ENCODE measurements at regions not wholly inside any gene's neighbourhood (a gene's known extent, or its start where the extent isn't known, plus 50 kb on each side); places are given as distances from the start of the nearest gene placed in this dataset.

DNA sequence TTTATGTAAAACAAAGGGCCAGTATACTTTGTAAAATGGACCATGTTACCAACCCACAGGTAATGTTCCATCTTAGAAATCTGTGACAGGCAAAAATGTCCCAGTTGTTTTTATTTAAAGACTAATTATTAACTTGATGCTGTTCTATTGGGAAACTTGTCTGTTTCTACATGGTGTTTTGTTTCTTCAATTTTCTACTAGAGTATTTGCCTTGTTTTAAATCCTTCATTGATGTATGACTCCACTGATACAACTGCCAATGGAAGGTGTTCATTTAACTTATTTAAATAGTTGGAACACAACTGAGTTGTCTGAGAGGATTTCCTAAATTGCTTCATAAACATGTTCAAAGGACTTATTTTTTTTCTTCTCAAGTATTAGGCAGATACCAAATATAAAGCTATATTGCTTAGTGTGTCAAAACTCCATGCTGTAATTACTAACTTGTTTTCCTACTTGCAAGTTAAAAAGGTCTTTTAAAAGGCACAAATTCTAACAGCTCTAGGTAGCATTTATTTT lies 152.0 kb upstream of the XPO1 start:
- no peak for ATAC-seq
- TF ChIP-seq ZNF70 (CRISPR knock-in tag; IDR thresholded peaks at IDR 0.05) (no peak), TOX (CRISPR knock-in tag; IDR thresholded peaks at IDR 0.05; ENCODE audit: borderline replicate concordance) (no peak), ISL1 (CRISPR knock-in tag; IDR thresholded peaks at IDR 0.05) (no peak), OSR1 (CRISPR knock-in tag; IDR thresholded peaks at IDR 0.05) (no peak), ZNF565 (CRISPR knock-in tag; conservative IDR thresholded peaks at IDR 0.05; ENCODE audit: low read depth) (no peak), ZFP30 (CRISPR knock-in tag; IDR thresholded peaks at IDR 0.05) (no peak), SNAI2 (CRISPR knock-in tag; IDR thresholded peaks at IDR 0.05) (no peak), GLIS3 (CRISPR knock-in tag; IDR thresholded peaks at IDR 0.05) (no peak), ZFP3 (CRISPR knock-in tag; IDR thresholded peaks at IDR 0.05) (no peak), CSDC2 (CRISPR knock-in tag; IDR thresholded peaks at IDR 0.05) (no peak), ZNF8 (CRISPR knock-in tag; IDR thresholded peaks at IDR 0.05) (no peak), TCF4 (CRISPR knock-in tag; IDR thresholded peaks at IDR 0.05; ENCODE audit: borderline replicate concordance) (no peak), ARNTL (CRISPR knock-in tag; IDR thresholded peaks at IDR 0.05; ENCODE audit: borderline replicate concordance, low read depth) (no peak)
- TF ChIP-seq, protein P1, sequence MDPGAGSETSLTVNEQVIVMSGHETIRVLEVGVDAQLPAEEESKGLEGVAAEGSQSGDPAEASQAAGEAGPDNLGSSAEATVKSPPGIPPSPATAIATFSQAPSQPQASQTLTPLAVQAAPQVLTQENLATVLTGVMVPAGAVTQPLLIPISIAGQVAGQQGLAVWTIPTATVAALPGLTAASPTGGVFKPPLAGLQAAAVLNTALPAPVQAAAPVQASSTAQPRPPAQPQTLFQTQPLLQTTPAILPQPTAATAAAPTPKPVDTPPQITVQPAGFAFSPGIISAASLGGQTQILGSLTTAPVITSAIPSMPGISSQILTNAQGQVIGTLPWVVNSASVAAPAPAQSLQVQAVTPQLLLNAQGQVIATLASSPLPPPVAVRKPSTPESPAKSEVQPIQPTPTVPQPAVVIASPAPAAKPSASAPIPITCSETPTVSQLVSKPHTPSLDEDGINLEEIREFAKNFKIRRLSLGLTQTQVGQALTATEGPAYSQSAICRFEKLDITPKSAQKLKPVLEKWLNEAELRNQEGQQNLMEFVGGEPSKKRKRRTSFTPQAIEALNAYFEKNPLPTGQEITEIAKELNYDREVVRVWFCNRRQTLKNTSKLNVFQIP (CRISPR knock-in tag; IDR thresholded peaks at IDR 0.05; ENCODE audit: borderline replicate concordance, low read depth): no peak

DNA sequence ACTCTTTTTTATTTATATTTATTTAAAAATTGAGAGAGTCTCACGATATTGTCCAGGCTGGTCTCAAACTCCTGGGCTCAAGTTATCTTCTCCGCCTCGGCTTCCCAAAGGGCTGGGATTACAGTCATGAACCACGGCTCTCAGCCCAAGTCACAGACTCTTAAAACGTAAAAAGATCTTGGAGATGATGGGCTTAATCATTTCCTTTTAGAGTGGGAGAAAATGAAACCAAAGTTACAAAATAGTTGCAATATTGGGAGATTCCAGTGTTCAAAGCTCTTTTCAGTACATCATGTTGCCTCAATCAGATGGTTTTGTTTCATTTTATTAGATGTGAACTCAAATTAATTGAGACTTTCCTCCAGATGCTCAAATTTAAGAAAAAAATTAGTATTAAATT lies 151.4 kb upstream of the XPO1 start:
- TF ChIP-seq, protein P1 (CRISPR knock-in tag; IDR thresholded peaks at IDR 0.05; ENCODE audit: borderline replicate concordance, low read depth): no peak
- TF ChIP-seq TCF4 (CRISPR knock-in tag; IDR thresholded peaks at IDR 0.05; ENCODE audit: borderline replicate concordance) (no peak), OSR1 (CRISPR knock-in tag; IDR thresholded peaks at IDR 0.05) (no peak), TOX (CRISPR knock-in tag; IDR thresholded peaks at IDR 0.05; ENCODE audit: borderline replicate concordance) (no peak), BACH2 (CRISPR knock-in tag; IDR thresholded peaks at IDR 0.05; ENCODE audit: borderline replicate concordance) (no peak), PPARA (CRISPR knock-in tag; IDR thresholded peaks at IDR 0.05; ENCODE audit: borderline replicate concordance) (no peak), ESRRG (CRISPR knock-in tag; IDR thresholded peaks at IDR 0.05) (no peak), ZNF70 (CRISPR knock-in tag; IDR thresholded peaks at IDR 0.05) (no peak), ZFP30 (CRISPR knock-in tag; IDR thresholded peaks at IDR 0.05) (no peak), RARB (CRISPR knock-in tag; IDR thresholded peaks at IDR 0.05) (no peak), ISL1 (CRISPR knock-in tag; IDR thresholded peaks at IDR 0.05) (no peak), GLIS3 (CRISPR knock-in tag; IDR thresholded peaks at IDR 0.05) (no peak), ARNTL (CRISPR knock-in tag; IDR thresholded peaks at IDR 0.05; ENCODE audit: borderline replicate concordance, low read depth) (no peak), SNAI2 (CRISPR knock-in tag; IDR thresholded peaks at IDR 0.05) (no peak), CSDC2 (CRISPR knock-in tag; IDR thresholded peaks at IDR 0.05) (no peak), ZFP3 (CRISPR knock-in tag; IDR thresholded peaks at IDR 0.05) (no peak)
- TF ChIP-seq, protein P2, sequence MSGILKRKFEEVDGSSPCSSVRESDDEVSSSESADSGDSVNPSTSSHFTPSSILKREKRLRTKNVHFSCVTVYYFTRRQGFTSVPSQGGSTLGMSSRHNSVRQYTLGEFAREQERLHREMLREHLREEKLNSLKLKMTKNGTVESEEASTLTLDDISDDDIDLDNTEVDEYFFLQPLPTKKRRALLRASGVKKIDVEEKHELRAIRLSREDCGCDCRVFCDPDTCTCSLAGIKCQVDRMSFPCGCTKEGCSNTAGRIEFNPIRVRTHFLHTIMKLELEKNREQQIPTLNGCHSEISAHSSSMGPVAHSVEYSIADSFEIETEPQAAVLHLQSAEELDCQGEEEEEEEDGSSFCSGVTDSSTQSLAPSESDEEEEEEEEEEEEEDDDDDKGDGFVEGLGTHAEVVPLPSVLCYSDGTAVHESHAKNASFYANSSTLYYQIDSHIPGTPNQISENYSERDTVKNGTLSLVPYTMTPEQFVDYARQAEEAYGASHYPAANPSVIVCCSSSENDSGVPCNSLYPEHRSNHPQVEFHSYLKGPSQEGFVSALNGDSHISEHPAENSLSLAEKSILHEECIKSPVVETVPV (CRISPR knock-in tag; IDR thresholded peaks at IDR 0.05): no peak
- TF ChIP-seq, protein P3, sequence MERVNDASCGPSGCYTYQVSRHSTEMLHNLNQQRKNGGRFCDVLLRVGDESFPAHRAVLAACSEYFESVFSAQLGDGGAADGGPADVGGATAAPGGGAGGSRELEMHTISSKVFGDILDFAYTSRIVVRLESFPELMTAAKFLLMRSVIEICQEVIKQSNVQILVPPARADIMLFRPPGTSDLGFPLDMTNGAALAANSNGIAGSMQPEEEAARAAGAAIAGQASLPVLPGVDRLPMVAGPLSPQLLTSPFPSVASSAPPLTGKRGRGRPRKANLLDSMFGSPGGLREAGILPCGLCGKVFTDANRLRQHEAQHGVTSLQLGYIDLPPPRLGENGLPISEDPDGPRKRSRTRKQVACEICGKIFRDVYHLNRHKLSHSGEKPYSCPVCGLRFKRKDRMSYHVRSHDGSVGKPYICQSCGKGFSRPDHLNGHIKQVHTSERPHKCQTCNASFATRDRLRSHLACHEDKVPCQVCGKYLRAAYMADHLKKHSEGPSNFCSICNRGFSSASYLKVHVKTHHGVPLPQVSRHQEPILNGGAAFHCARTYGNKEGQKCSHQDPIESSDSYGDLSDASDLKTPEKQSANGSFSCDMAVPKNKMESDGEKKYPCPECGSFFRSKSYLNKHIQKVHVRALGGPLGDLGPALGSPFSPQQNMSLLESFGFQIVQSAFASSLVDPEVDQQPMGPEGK (CRISPR knock-in tag; IDR thresholded peaks at IDR 0.05; ENCODE audit: borderline replicate concordance): no peak
- TF ChIP-seq, protein P4, sequence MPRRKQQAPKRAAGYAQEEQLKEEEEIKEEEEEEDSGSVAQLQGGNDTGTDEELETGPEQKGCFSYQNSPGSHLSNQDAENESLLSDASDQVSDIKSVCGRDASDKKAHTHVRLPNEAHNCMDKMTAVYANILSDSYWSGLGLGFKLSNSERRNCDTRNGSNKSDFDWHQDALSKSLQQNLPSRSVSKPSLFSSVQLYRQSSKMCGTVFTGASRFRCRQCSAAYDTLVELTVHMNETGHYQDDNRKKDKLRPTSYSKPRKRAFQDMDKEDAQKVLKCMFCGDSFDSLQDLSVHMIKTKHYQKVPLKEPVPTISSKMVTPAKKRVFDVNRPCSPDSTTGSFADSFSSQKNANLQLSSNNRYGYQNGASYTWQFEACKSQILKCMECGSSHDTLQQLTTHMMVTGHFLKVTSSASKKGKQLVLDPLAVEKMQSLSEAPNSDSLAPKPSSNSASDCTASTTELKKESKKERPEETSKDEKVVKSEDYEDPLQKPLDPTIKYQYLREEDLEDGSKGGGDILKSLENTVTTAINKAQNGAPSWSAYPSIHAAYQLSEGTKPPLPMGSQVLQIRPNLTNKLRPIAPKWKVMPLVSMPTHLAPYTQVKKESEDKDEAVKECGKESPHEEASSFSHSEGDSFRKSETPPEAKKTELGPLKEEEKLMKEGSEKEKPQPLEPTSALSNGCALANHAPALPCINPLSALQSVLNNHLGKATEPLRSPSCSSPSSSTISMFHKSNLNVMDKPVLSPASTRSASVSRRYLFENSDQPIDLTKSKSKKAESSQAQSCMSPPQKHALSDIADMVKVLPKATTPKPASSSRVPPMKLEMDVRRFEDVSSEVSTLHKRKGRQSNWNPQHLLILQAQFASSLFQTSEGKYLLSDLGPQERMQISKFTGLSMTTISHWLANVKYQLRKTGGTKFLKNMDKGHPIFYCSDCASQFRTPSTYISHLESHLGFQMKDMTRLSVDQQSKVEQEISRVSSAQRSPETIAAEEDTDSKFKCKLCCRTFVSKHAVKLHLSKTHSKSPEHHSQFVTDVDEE (CRISPR knock-in tag; IDR thresholded peaks at IDR 0.05): no peak
- no peak for ATAC-seq

Measured in SK-N-SH treated with all-trans-retinoic acid at 6 μM for 48 hours (cell line).